Tibial nerve (tissue), 3 donors: ENCODE measurements at regions not wholly inside any gene's neighbourhood (a gene's known extent, or its start where the extent isn't known, plus 50 kb on each side); places are given as distances from the start of the nearest gene placed in this dataset.

Source experiments
- CTCF ChIP-seq, 5 experiments: fragments of 200-600 bp in 3 of 5; fragments of 450-650 bp in 2 of 5; sonication (generic) in 3 of 5; IDR thresholded peaks; one replicate each; pipeline ENCODE4 v1.5.1; 2016 to 2019; ENCODE audit warnings: antibody characterized with exemption in 5 of 5, mild to moderate bottlenecking in 3 of 5, moderate library complexity in 2 of 5
- POLR2A ChIP-seq, 2 donors: fragments of 450-650 bp; IDR thresholded peaks; one replicate each; pipeline ENCODE4 v1.6.1; 2017; ENCODE audit warnings: antibody characterized with exemption in 2 of 2, mild to moderate bottlenecking in 2 of 2, moderate library complexity in 2 of 2

DNA sequence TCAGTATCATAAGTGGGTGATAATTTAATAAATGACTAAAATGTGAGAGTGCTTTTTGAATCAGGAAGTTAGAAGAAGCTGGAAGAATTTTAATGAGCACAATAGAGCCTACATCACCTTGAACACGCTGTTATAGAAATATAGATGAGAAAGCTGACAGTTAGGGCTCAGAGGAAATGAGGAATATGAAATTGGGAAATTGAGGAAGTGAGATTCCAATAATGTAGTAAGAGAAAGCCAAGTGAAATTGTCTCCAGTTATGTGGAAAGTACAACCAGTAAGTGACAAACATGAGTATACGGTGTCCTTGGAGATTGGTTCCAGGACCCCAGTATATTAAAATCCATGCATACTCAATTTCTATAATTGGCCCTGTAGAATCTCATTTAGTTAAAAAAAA is 235.9 kb upstream of the FAM174A start:
- no peak for TF ChIP-seq CTCF (IDR thresholded peaks at IDR 0.05)
- TF ChIP-seq POLR2A (IDR thresholded peaks at IDR 0.05): no peak
